GM13977 (cell line): ENCODE measurements at regions not wholly inside any gene's neighbourhood (a gene's known extent, or its start where the extent isn't known, plus 50 kb on each side); places are given as distances from the start of the nearest gene placed in this dataset.

Experiments used
- DNase-seq: peaks from one replicate; pipeline ENCODE4 v3.0.0; 2012; ENCODE audit warnings: low spot score
- CTCF ChIP-seq: IDR thresholded peaks from 2 replicates; pipeline ENCODE4 v1.5.1; 2012; ENCODE audit warnings: mild to moderate bottlenecking, control low read depth; ENCODE audit not compliant: insufficient read depth; ENCODE audit errors: extremely low read depth, missing control alignments
- in situ Hi-C: fragments of 300-500 bp; cut with MboI; formaldehyde crosslinking; loops from one replicate; pipeline ENCODE4 v1.12.0; 2022; ENCODE audit warnings: low sequenced_read_pairs, low pct_unique_long_range_greater_than_20kb, mixed read lengths, inconsistent platforms; ENCODE audit not compliant: unreplicated experiment

- no peak for TF ChIP-seq CTCF
- in situ Hi-C loops: no loop called here
- DNase-seq: no peak
Observed at GRCh38 chr5:92181656-92182055, 798.5 kb upstream of the ARRDC3 start.

GRCh38 chr5:92180391-92180790, 797.3 kb upstream of the ARRDC3 start:
- no peak for TF ChIP-seq CTCF
- DNase-seq: no peak
- in situ Hi-C loops: no loop called here

- no peak for DNase-seq
- in situ Hi-C loops: no loop called here
- no peak for TF ChIP-seq CTCF
Observed at GRCh38 chr5:92179651-92180050, 796.5 kb upstream of the ARRDC3 start.

GRCh38 chr5:92177926-92178487, 794.9 kb upstream of the ARRDC3 start:
- in situ Hi-C loops: no loop called here
- TF ChIP-seq CTCF: no peak
- DNase-seq: no peak

GRCh38 chr5:92163906-92164305, 780.8 kb upstream of the ARRDC3 start:
- in situ Hi-C loops: no loop called here
- TF ChIP-seq CTCF: no peak
- DNase-seq: no peak

- no peak for TF ChIP-seq CTCF
- no peak for DNase-seq
- in situ Hi-C loops: no loop called here
Observed at GRCh38 chr5:92147798-92148197, 764.7 kb upstream of the ARRDC3 start.

GRCh38 chr5:92147266-92147665, 764.1 kb upstream of the ARRDC3 start:
- TF ChIP-seq CTCF: no peak
- no peak for DNase-seq
- in situ Hi-C loops: no loop called here
